ENCODE measurements at regions not wholly inside any gene's neighbourhood (a gene's known extent, or its start where the extent isn't known, plus 50 kb on each side); places are given as distances from the start of the nearest gene placed in this dataset.

- no peak for DNase-seq (ENCODE audit: low read depth, low spot score)
Observed at GRCh38 chr2:235140801-235141081, 188.9 kb downstream of the SH3BP4 start.

GRCh38 chr2:235141411-235142128, 189.8 kb downstream of the SH3BP4 start:
- DNase-seq (ENCODE audit: low read depth, low spot score), result no peak

DNA sequence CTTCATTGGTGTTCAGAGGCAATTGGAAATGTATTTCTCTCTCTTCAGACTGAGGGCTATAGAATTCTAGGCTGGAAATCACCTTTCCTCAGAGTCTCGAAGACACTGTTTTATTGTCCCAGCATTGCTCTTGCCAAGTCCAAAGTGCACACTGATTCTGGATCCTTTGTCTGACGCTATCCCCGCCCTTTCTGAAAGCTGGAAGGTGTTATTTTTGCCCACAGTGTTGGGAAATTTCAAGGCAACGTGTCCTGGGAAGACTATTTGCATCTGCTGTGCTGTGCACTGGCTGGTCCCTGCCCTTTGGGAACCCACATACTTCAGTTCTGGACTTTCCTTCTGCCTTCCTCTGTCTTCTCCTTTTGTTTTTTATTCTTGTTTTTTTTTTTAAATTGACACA, 190.8 kb downstream of the SH3BP4 start:
- no peak for DNase-seq (ENCODE audit: low read depth, low spot score)

DNA sequence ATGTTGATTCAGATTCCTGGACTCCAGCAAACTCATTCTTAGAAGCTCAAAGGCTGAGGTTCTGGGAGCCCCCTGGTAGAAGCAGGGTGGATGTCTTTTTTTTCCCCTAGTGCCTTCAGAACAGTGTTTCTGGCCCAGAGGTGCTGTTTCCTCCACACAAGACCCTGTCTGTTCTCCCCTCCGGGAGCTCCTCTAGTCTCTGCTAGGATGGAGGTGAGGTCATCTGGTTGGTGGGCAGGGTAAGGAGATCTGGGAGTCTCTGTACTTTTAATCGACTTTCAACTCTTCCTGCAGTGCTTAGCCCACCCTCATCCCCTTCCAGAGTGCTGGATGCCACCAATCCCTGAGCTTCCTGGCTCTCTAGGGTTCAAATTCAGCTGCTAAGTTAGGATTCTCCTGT, 192.0 kb downstream of the SH3BP4 start:
- DNase-seq (ENCODE audit: low read depth, low spot score), result no peak

DNA sequence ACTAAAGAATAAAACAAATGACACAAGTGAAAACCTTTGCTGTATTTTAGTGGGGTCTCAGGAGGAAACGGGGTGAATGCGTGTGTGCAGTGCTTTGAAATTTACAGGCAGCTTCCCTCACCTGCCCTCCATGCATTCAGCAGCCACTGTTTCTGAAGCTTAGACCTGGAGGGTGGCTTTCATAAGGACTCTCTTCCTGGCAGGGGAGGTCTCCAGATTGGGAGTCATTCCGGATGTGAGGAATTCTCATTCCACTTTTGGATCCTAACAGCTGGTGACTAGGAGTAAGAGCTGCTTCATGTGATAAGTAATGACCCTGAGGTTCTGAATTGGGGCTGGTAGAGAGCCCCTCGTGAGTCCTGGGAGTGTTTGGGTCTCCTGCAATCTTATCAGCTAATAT, 192.5 kb downstream of the SH3BP4 start:
- DNase-seq (ENCODE audit: low read depth, low spot score), result no peak

- no peak for DNase-seq (ENCODE audit: low read depth, low spot score)
Observed at GRCh38 chr2:235146206-235146605, 194.4 kb downstream of the SH3BP4 start.

- no peak for DNase-seq (ENCODE audit: low read depth, low spot score)
Observed at GRCh38 chr2:235146871-235147565, 195.2 kb downstream of the SH3BP4 start.

GRCh38 chr2:235148201-235149170, 196.7 kb downstream of the SH3BP4 start:
- DNase-seq (ENCODE audit: low read depth, low spot score), result no peak

GRCh38 chr2:235149240-235149659, 197.4 kb downstream of the SH3BP4 start:
- DNase-seq (ENCODE audit: low read depth, low spot score), result no peak

DNA sequence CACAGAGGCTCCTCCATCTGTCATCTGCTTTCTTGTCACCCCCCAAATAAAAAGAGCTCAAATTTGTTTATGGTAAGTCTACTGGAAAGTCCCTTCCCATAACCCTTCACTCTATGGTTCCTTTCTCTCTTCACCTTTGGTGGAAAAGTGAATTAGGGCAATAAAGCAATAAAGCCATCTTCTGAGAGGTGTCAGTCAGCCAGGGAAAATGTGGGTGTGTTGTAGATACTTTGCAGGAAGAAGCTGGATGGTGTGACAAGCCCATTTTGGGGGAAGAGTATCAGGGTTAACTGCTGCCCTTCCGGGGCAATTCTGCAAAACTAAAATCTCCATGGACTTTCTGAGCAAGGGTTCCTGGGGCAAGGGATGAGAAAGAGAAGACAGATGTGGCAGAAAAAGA, 197.9 kb downstream of the SH3BP4 start:
- DNase-seq (ENCODE audit: low read depth, low spot score), result no peak

GRCh38 chr2:235151152-235151551, 199.3 kb downstream of the SH3BP4 start:
- DNase-seq (ENCODE audit: low read depth, low spot score), result no peak

DNA sequence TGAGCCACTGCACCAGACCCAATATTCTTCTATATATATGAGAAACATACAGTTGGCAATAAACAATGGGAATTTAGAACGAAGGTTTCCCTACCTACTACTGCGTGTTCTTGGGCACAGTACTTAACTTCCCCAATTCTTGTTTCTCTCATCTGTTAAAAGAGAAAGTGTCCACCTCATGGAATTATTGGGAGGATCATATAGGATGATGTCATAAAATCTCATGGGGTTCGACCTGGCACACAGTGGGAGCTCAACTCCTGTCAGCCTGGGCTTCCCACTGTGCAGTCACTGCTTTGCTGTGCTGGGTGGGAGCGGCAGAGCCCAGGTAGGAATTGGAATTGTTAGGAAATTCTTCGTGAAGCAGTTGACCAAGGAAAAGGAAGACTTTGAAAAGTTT, 203.3 kb downstream of the SH3BP4 start:
- DNase-seq (ENCODE audit: low read depth, low spot score), result no peak

DNA sequence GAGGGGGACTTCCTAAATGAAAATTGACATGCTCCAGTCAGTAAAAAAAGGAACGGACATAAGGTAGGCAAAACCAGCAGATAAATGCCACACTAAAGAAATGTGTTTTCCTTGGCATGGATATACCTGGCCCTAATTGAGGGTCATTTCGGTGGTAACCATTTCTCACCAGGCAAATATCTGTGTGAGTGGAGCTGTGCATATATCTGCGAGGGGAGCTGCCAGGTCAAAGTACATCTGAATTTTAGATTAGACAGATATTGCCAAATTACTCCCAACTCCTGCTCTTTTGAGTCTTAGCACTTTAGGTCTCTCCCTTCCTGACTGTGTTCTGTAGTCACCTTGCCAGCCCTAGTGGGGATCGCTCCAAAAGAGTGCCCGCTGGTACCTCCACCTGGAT, 204.2 kb downstream of the SH3BP4 start:
- DNase-seq (ENCODE audit: low read depth, low spot score), result no peak

GRCh38 chr2:235157746-235158482, 206.1 kb downstream of the SH3BP4 start:
- no peak for DNase-seq (ENCODE audit: low read depth, low spot score)

DNA sequence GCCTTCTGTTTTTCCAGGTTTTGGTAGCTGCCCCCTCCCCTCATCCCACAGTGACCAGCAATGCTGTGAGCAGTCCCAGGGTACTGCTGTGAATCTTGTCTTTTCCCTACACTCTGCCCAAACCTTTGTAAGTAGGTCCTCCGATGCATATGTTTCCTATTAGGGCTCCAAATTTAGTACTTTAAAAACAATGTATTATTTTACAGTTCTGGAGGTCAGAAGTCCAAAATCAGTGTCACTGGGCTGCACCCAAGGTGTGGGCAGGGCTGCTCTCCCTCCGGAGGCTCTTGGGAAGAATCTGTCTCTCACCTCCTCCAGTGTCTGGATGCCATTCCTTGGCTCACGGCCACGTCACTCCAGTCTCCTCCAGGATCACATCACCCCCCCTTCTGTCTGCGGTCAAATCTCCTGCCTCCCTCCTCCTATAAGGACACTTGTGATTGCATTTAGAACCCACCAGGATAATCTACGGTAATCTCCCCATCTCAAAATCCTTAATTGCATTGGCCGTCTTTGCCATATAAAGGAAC, 208.5 kb downstream of the SH3BP4 start:
- DNase-seq (ENCODE audit: low read depth, low spot score), result no peak

DNA sequence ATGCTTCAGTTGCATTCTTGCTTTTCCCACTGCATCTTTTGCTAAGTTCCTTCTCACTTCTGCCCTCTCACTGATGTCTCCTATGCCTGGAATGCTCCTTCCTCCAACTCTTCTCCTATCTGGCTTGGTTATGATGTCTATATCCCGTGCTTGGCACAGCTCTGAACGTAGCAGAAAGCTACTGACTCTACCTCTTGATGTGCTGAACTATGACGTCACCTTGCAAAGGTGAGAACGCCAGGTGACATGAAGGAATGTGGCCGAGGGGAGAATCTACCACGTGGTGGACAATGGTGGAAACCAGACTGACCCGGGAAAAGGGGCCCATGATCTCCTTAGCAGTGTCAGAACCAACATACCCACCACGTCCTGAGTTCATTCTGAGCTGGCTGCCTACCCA, 209.7 kb downstream of the SH3BP4 start:
- no peak for DNase-seq (ENCODE audit: low read depth, low spot score)

DNA sequence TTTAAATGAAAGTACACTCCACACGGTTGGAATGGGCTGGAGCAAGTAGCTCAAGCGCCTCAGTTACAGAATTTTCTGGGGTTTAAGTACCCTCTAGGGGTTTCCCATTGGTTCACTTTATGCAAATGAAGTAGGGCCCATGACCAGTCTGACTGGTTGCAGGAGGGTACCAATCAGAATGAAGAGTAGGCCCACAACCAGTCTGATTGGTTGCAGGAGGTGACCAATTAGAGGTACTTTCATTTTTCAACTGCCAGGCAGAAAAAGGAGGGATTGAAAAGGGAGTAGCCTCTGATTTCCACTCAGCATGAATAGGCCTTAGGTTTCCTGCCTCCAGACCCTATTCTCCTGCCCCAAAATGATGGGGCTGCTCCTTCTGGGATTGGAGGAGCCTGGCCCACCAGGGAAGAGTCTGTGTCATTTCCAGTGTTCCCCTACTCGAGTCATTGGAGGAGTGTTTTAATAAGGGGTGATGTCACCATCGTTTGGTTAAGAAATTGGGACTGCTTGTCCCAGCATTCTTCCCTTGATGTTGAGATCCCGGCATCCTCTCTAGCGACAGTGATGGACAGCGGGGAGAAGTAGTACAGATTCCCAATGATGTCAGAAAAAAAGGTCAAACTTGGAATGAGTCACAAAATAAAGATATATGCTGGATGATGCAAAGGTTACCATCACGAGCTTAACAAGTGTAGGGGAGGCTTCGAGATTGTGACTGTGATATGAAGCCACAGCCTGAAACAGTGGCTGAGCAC, 210.4 kb downstream of the SH3BP4 start:
- no peak for DNase-seq (ENCODE audit: low read depth, low spot score)

DNA sequence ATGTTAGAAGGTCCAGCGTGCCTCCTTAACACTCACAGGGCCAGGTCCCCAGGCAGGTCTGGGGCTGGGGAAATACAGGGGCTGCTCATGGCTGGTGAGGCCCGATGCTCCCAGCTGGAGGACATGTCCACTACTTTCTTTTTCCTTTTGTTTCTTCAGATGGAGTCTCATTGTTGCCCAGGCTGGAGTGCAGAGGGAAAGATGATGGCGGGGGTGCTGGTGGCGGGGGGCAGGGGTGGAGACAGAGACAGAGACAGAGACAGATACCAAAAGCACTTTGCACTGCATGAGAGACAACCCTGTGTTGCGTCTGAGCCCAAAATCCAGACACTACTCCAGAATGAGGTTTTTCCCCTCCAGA, 211.0 kb downstream of the SH3BP4 start:
- no peak for DNase-seq (ENCODE audit: low read depth, low spot score)

DNA sequence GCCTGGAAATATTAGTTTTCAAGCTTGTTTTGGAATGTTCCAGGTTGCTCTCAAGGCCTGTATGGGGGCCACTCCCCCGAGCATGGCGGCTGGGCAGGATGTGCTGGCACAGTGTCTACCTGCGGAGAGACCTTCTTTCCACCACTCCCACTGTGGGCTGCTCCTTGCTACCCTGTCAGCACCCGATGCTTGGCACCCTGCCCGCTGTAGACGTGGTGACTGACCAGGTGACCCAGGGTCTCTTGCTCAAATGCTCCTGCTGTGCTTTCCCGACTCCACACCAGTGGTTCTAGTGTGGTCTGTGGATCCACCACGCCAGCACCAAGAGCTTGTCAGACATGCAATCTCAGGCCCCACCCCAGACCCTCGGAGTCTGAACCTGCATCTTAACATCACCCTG, 213.3 kb downstream of the SH3BP4 start:
- DNase-seq (ENCODE audit: low read depth, low spot score), result no peak

GRCh38 chr2:235165631-235166030, 213.8 kb downstream of the SH3BP4 start:
- no peak for DNase-seq (ENCODE audit: low read depth, low spot score)

All from iPS DF 19.7 (cell line).